ENCODE measurements at regions not wholly inside any gene's neighbourhood (a gene's known extent, or its start where the extent isn't known, plus 50 kb on each side); places are given as distances from the start of the nearest gene placed in this dataset.

DNA sequence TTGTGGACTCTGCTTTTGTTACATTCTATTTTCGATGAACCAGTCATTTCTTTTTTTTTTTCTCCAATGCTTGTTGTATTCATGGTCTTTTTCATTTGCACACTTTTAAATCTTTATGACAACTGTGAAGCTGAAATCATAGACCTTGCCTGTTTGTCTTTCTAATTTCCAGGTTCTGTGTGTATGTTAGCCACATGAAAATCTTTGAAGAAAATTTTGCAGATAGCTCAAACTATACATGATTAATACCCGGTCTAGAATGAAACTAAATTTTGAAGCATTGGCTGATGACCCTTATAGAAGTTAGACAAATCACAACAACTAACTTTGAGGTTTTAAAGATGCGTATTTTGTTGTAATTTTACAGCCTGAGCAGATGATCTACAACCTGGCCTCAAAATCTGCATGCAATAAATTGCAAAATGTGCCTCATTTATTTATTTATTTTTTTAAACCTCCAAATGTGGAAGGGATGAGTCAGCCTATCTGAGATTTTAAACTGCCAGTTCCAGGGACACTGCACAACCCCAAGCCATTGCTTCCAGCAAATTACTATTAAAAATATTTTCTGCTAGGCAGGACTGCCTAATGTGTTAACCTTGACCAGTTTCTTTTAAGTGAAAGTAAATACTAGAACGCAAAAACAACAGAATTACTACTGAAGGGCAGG is 96.3 kb upstream of the NAV3 start:
- H3K27ac ChIP-seq (ENCODE audit: low read depth, low read length) = no peak overlapping the region
- H3K4me1 ChIP-seq (ENCODE audit: insufficient read depth, low read length) = no peaks in the 10 kb centered on the region
- H3K9ac ChIP-seq (ENCODE audit: low read length) = no peak overlapping the region
- H3K27ac Mint-ChIP-seq (ENCODE audit: unreplicated experiment) = no peak overlapping the region
- no peaks in the 10 kb centered on the region for H3K9me3 ChIP-seq (ENCODE audit: insufficient read depth, low read depth, low read length)
- H3K36me3 ChIP-seq (ENCODE audit: insufficient read depth, low read length) = no peaks in the 10 kb centered on the region
- no peaks in the 10 kb centered on the region for H3K27me3 ChIP-seq (ENCODE audit: insufficient read depth, low read length)
- H3K4me2 ChIP-seq (ENCODE audit: low read length) = no peak overlapping the region
- H3K4me1 Mint-ChIP-seq (ENCODE audit: low read depth, unreplicated experiment) = peaks cover 9% of the 10 kb centered on the region
- H3K4me3 Mint-ChIP-seq (ENCODE audit: unreplicated experiment) = no peak overlapping the region
- no peak overlapping the region for H3K4me3 ChIP-seq (ENCODE audit: insufficient read depth, low read depth, low read length)
- H4K20me1 ChIP-seq (ENCODE audit: insufficient read depth, low read length) = no peaks in the 10 kb centered on the region
- FAIRE-seq (no peak), DNase-seq (ENCODE audit: low read depth) (peak; percentile 30)
- no peaks in the 10 kb centered on the region for H3K79me2 ChIP-seq (ENCODE audit: insufficient read depth, low read length)
- no peaks in the 10 kb centered on the region for H3K9me3 Mint-ChIP-seq (ENCODE audit: unreplicated experiment)
- no peak overlapping the region for H2AFZ ChIP-seq (ENCODE audit: low read depth, low read length)
- no peaks in the 10 kb centered on the region for H3K36me3 Mint-ChIP-seq (ENCODE audit: low read depth, unreplicated experiment)
- TF ChIP-seq, protein P1, sequence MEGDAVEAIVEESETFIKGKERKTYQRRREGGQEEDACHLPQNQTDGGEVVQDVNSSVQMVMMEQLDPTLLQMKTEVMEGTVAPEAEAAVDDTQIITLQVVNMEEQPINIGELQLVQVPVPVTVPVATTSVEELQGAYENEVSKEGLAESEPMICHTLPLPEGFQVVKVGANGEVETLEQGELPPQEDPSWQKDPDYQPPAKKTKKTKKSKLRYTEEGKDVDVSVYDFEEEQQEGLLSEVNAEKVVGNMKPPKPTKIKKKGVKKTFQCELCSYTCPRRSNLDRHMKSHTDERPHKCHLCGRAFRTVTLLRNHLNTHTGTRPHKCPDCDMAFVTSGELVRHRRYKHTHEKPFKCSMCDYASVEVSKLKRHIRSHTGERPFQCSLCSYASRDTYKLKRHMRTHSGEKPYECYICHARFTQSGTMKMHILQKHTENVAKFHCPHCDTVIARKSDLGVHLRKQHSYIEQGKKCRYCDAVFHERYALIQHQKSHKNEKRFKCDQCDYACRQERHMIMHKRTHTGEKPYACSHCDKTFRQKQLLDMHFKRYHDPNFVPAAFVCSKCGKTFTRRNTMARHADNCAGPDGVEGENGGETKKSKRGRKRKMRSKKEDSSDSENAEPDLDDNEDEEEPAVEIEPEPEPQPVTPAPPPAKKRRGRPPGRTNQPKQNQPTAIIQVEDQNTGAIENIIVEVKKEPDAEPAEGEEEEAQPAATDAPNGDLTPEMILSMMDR (IDR thresholded peaks at IDR 0.05; ENCODE audit: insufficient read depth, low read depth, low read length) = no peak
- no peak for TF ChIP-seq EZH2 (IDR thresholded peaks at IDR 0.05; ENCODE audit: insufficient read depth, low read length)
- H3K27me3 Mint-ChIP-seq (ENCODE audit: low read depth, unreplicated experiment) = no peaks in the 10 kb centered on the region

DNA sequence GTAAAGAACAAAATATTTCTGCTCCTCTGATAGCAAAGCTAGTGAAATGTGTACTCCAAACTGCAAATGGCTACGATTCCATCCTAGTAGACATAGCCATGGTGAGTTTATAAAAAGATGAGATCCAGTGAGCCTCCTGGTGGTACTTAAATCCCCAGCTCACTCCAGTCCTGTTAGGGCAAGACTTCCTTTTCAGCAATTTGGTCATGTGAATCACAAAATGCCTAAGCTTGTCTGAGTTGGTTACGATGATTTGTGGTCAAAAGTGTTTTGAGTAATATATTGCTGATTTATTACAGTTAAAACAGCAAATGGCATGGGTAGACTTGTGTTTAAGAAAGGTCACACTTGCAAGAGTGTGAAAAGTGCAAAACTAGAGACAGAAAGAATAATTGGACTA is 102.7 kb upstream of the NAV3 start:
- Mint-ChIP-seq H3K4me1 (ENCODE audit: low read depth, unreplicated experiment) (peaks cover 29% of the 10 kb centered on the region), H3K36me3 (ENCODE audit: low read depth, unreplicated experiment) (no peaks in the 10 kb centered on the region), H3K9me3 (ENCODE audit: unreplicated experiment) (no peaks in the 10 kb centered on the region), H3K27ac (ENCODE audit: unreplicated experiment) (no peak overlapping the region), H3K27me3 (ENCODE audit: low read depth, unreplicated experiment) (no peaks in the 10 kb centered on the region), H3K4me3 (ENCODE audit: unreplicated experiment) (no peak overlapping the region)
- DNase-seq (ENCODE audit: low read depth) = peak; percentile 18
- H3K79me2 ChIP-seq (ENCODE audit: insufficient read depth, low read length) = no peaks in the 10 kb centered on the region
- no peak overlapping the region for H3K4me3 ChIP-seq (ENCODE audit: insufficient read depth, low read depth, low read length)
- no peak overlapping the region for H3K27ac ChIP-seq (ENCODE audit: low read depth, low read length)
- H4K20me1 ChIP-seq (ENCODE audit: insufficient read depth, low read length) = no peaks in the 10 kb centered on the region
- H2AFZ ChIP-seq (ENCODE audit: low read depth, low read length) = no peak overlapping the region
- no peak overlapping the region for H3K4me2 ChIP-seq (ENCODE audit: low read length)
- H3K36me3 ChIP-seq (ENCODE audit: insufficient read depth, low read length) = no peaks in the 10 kb centered on the region
- no peaks in the 10 kb centered on the region for H3K27me3 ChIP-seq (ENCODE audit: insufficient read depth, low read length)
- H3K4me1 ChIP-seq (ENCODE audit: insufficient read depth, low read length) = peaks cover 4% of the 10 kb centered on the region
- TF ChIP-seq EZH2 (IDR thresholded peaks at IDR 0.05; ENCODE audit: insufficient read depth, low read length) = no peak
- TF ChIP-seq, protein P1 (IDR thresholded peaks at IDR 0.05; ENCODE audit: insufficient read depth, low read depth, low read length) = no peak
- no peak for FAIRE-seq
- no peaks in the 10 kb centered on the region for H3K9me3 ChIP-seq (ENCODE audit: insufficient read depth, low read depth, low read length)
- H3K9ac ChIP-seq (ENCODE audit: low read length) = no peak overlapping the region

DNA sequence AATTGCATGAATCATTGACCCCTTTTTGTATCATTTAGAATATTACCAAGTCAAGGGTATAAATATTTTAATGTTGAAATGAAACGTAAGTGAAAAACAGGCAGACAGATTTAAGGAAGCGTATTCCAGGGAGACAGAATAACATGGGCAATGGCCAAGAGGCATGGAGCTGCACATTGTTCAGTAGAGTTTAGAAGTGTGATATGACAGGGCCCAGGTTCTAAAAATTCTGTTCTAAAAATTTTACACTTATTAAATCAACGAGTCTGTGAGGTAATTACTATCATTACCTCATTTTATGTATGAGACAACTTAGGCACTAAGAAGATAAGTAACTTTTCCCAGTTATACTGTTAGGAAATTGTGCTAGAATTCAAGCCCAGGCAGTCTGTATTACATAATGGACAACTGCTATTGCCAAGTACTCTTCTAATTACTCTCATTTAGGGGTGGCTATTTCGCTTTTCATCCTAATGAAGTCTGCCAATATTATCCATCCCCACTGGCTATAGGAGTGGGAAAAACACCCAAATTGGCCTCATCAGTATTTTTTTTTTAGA is 103.2 kb upstream of the NAV3 start:
- Histone ChIP-seq H3K27ac (ENCODE audit: low read depth, low read length) (no peak overlapping the region), H2AFZ (ENCODE audit: low read depth, low read length) (no peak overlapping the region), H3K36me3 (ENCODE audit: insufficient read depth, low read length) (no peaks in the 10 kb centered on the region), H3K79me2 (ENCODE audit: insufficient read depth, low read length) (no peaks in the 10 kb centered on the region), H4K20me1 (ENCODE audit: insufficient read depth, low read length) (no peaks in the 10 kb centered on the region), H3K9me3 (ENCODE audit: insufficient read depth, low read depth, low read length) (no peaks in the 10 kb centered on the region), H3K4me3 (ENCODE audit: insufficient read depth, low read depth, low read length) (no peak overlapping the region), H3K4me2 (ENCODE audit: low read length) (no peak overlapping the region), H3K27me3 (ENCODE audit: insufficient read depth, low read length) (no peaks in the 10 kb centered on the region), H3K9ac (ENCODE audit: low read length) (no peak overlapping the region), H3K4me1 (ENCODE audit: insufficient read depth, low read length) (peaks cover 4% of the 10 kb centered on the region)
- TF ChIP-seq, protein P1 (IDR thresholded peaks at IDR 0.05; ENCODE audit: insufficient read depth, low read depth, low read length) = no peak
- TF ChIP-seq EZH2 (IDR thresholded peaks at IDR 0.05; ENCODE audit: insufficient read depth, low read length) = no peak
- Mint-ChIP-seq H3K27ac (ENCODE audit: unreplicated experiment) (peak overlapping the region; percentile 97), H3K4me1 (ENCODE audit: low read depth, unreplicated experiment) (peaks cover 34% of the 10 kb centered on the region), H3K4me3 (ENCODE audit: unreplicated experiment) (no peak overlapping the region), H3K27me3 (ENCODE audit: low read depth, unreplicated experiment) (no peaks in the 10 kb centered on the region), H3K9me3 (ENCODE audit: unreplicated experiment) (no peaks in the 10 kb centered on the region), H3K36me3 (ENCODE audit: low read depth, unreplicated experiment) (no peaks in the 10 kb centered on the region)
- DNase-seq (ENCODE audit: low read depth) = no peak
- FAIRE-seq = no peak

All from astrocyte (in vitro differentiated cells and primary cell).